ENCODE measurements at regions not wholly inside any gene's neighbourhood (a gene's known extent, or its start where the extent isn't known, plus 50 kb on each side); places are given as distances from the start of the nearest gene placed in this dataset.

GRCh38 chr9:11432361-11432760 is 819.6 kb upstream of the PTPRD start:
- H3K27ac ChIP-seq (ENCODE audit: low read length) = no peak overlapping the region
- no peaks in the 10 kb centered on the region for H3K9me2 ChIP-seq (replicated peaks; ENCODE audit: insufficient read depth, low read length)
- H4K20me1 ChIP-seq (ENCODE audit: insufficient read depth, low read length) = no peaks in the 10 kb centered on the region
- H3K4me1 ChIP-seq (ENCODE audit: low read length) = no peaks in the 10 kb centered on the region
- H3K4me2 ChIP-seq (ENCODE audit: low read depth, low read length) = no peak overlapping the region
- H3K36me3 ChIP-seq (replicated peaks; ENCODE audit: insufficient read depth, low read length) = no peaks in the 10 kb centered on the region
- no peak overlapping the region for H3K4me3 ChIP-seq (ENCODE audit: low read length)
- no peak overlapping the region for H3K9ac ChIP-seq (ENCODE audit: low read length)
- DNase-seq = no peak
- H2AFZ ChIP-seq (ENCODE audit: low read length) = no peak overlapping the region
- no peaks in the 10 kb centered on the region for H3K79me2 ChIP-seq (ENCODE audit: low read length)
- H3K9me3 ChIP-seq (replicated peaks; ENCODE audit: insufficient read depth, low read length) = no peaks in the 10 kb centered on the region
- H3K27me3 ChIP-seq (replicated peaks; ENCODE audit: insufficient read depth, low read length) = no peaks in the 10 kb centered on the region
- H3F3A ChIP-seq (ENCODE audit: insufficient read depth, low read length) = no peaks in the 10 kb centered on the region
- TF ChIP-seq EZH2phosphoT487 (IDR thresholded peaks at IDR 0.05; ENCODE audit: low read length) (no peak), EZH2 (optimal IDR thresholded peaks at IDR 0.05; ENCODE audit: low read depth, low read length) (no peak), CTCF (IDR thresholded peaks at IDR 0.05; ENCODE audit: low read length) (no peak)

GRCh38 chr9:11443631-11444030 is 830.8 kb upstream of the PTPRD start:
- Histone ChIP-seq H2AFZ (ENCODE audit: low read length) (no peak overlapping the region), H3K27ac (ENCODE audit: low read length) (no peak overlapping the region)
- no peak for TF ChIP-seq CTCF (IDR thresholded peaks at IDR 0.05; ENCODE audit: low read length)
- TF ChIP-seq EZH2phosphoT487 (IDR thresholded peaks at IDR 0.05; ENCODE audit: low read length) = no peak
- TF ChIP-seq EZH2 (optimal IDR thresholded peaks at IDR 0.05; ENCODE audit: low read depth, low read length) = no peak

GRCh38 chr9:11457825-11458790 is 845.3 kb upstream of the PTPRD start:
- Histone ChIP-seq H3K79me2 (ENCODE audit: low read length) (no peaks in the 10 kb centered on the region), H4K20me1 (ENCODE audit: insufficient read depth, low read length) (no peaks in the 10 kb centered on the region), H3F3A (ENCODE audit: insufficient read depth, low read length) (peaks cover 19% of the 10 kb centered on the region), H3K27ac (ENCODE audit: low read length) (peak overlapping the region; percentile 84), H3K27me3 (replicated peaks; ENCODE audit: insufficient read depth, low read length) (no peaks in the 10 kb centered on the region), H3K36me3 (replicated peaks; ENCODE audit: insufficient read depth, low read length) (no peaks in the 10 kb centered on the region), H3K4me1 (ENCODE audit: low read length) (peaks cover 16% of the 10 kb centered on the region), H3K9me2 (replicated peaks; ENCODE audit: insufficient read depth, low read length) (no peaks in the 10 kb centered on the region), H3K4me2 (ENCODE audit: low read depth, low read length) (peak overlapping the region; percentile 91), H2AFZ (ENCODE audit: low read length) (peak overlapping the region; percentile 57), H3K9ac (ENCODE audit: low read length) (peak overlapping the region; percentile 41), H3K4me3 (ENCODE audit: low read length) (peak overlapping the region; percentile 35), H3K9me3 (replicated peaks; ENCODE audit: insufficient read depth, low read length) (no peaks in the 10 kb centered on the region)
- TF ChIP-seq CTCF (IDR thresholded peaks at IDR 0.05; ENCODE audit: low read length) = no peak
- TF ChIP-seq EZH2 (optimal IDR thresholded peaks at IDR 0.05; ENCODE audit: low read depth, low read length) = no peak
- TF ChIP-seq EZH2phosphoT487 (IDR thresholded peaks at IDR 0.05; ENCODE audit: low read length) = no peak
- peak; percentile 91 for DNase-seq

More at GRCh38 chr9:11443631-11444030, 830.8 kb upstream of the PTPRD start:
- H3K79me2 ChIP-seq (ENCODE audit: low read length) = no peaks in the 10 kb centered on the region
- H3K9me2 ChIP-seq (replicated peaks; ENCODE audit: insufficient read depth, low read length) = no peaks in the 10 kb centered on the region
- H3K27me3 ChIP-seq (replicated peaks; ENCODE audit: insufficient read depth, low read length) = no peaks in the 10 kb centered on the region
- no peaks in the 10 kb centered on the region for H3K4me1 ChIP-seq (ENCODE audit: low read length)
- H3K9me3 ChIP-seq (replicated peaks; ENCODE audit: insufficient read depth, low read length) = no peaks in the 10 kb centered on the region
- H3K4me2 ChIP-seq (ENCODE audit: low read depth, low read length) = no peak overlapping the region
- H3F3A ChIP-seq (ENCODE audit: insufficient read depth, low read length) = no peaks in the 10 kb centered on the region
- no peak for DNase-seq
- no peak overlapping the region for H3K4me3 ChIP-seq (ENCODE audit: low read length)
- H4K20me1 ChIP-seq (ENCODE audit: insufficient read depth, low read length) = no peaks in the 10 kb centered on the region
- H3K9ac ChIP-seq (ENCODE audit: low read length) = no peak overlapping the region
- H3K36me3 ChIP-seq (replicated peaks; ENCODE audit: insufficient read depth, low read length) = no peaks in the 10 kb centered on the region

All from MM.1S (cell line).